Stimulated activated CD4-positive, alpha-beta T cell treated with anti-CD3 and anti-CD28 coated beads, TNF-alpha, amount 100 ng/mL, for 1 hour (primary cell): ENCODE measurements at regions not wholly inside any gene's neighbourhood (a gene's known extent, or its start where the extent isn't known, plus 50 kb on each side); places are given as distances from the start of the nearest gene placed in this dataset.

Source experiments
- DNase-seq, 3 donors: peaks; one replicate each; pipeline ENCODE4 v3.0.0-alpha.2; 2020; ENCODE audit warnings: low read depth in 3 of 3, low spot score in 1 of 3

- DNase-seq, result no peak
Observed at GRCh38 chr13:73194310-73194709, 135.5 kb downstream of the KLF5 start.

GRCh38 chr13:73193554-73193953, 134.7 kb downstream of the KLF5 start:
- DNase-seq, result no peak

GRCh38 chr13:73190477-73190876, 131.7 kb downstream of the KLF5 start:
- DNase-seq, result no peak

GRCh38 chr13:73189776-73190175, 131.0 kb downstream of the KLF5 start:
- no peak for DNase-seq

GRCh38 chr13:73189362-73189761, 130.6 kb downstream of the KLF5 start:
- no peak for DNase-seq

- no peak for DNase-seq
Observed at GRCh38 chr13:73187106-73187505, 128.3 kb downstream of the KLF5 start.

- no peak for DNase-seq
Observed at GRCh38 chr13:73179650-73180274, 121.0 kb downstream of the KLF5 start.

- DNase-seq, result no peak
Observed at GRCh38 chr13:73177916-73178565, 119.2 kb downstream of the KLF5 start.

GRCh38 chr13:73177017-73177416, 118.2 kb downstream of the KLF5 start:
- no peak for DNase-seq

GRCh38 chr13:73174521-73175010, 115.8 kb downstream of the KLF5 start:
- no peak for DNase-seq

- DNase-seq, result no peak
Observed at GRCh38 chr13:73173279-73173811, 114.5 kb downstream of the KLF5 start.

GRCh38 chr13:73171926-73172325, 113.1 kb downstream of the KLF5 start:
- no peak for DNase-seq

- no peak for DNase-seq
Observed at GRCh38 chr13:73171271-73171682, 112.5 kb downstream of the KLF5 start.

GRCh38 chr13:73169971-73170370, 111.2 kb downstream of the KLF5 start:
- DNase-seq, result no peak

- no peak for DNase-seq
Observed at GRCh38 chr13:73168953-73169401, 110.2 kb downstream of the KLF5 start.

- DNase-seq, result no peak
Observed at GRCh38 chr13:73168226-73168952, 109.6 kb downstream of the KLF5 start.

- DNase-seq, result no peak
Observed at GRCh38 chr13:73167028-73167820, 108.4 kb downstream of the KLF5 start.

- DNase-seq, result no peak
Observed at GRCh38 chr13:73166204-73166603, 107.4 kb downstream of the KLF5 start.

- DNase-seq, result no peak
Observed at GRCh38 chr13:73162912-73163911, 104.4 kb downstream of the KLF5 start.
